Spinal cord (tissue), 9 donors: ENCODE measurements at regions not wholly inside any gene's neighbourhood (a gene's known extent, or its start where the extent isn't known, plus 50 kb on each side); places are given as distances from the start of the nearest gene placed in this dataset.

Experiments used
- DNase-seq, 6 donors: peaks; one replicate each; pipeline versions ENCODE4 v3.0.0 to v3.0.0-alpha.2; 2013 to 2015; ENCODE audit warnings: low spot score in 6 of 6, low read depth in 4 of 6
- H3K27ac ChIP-seq: one replicate; pipeline ENCODE4 v1.5.1; 2013; ENCODE audit warnings: low read depth, low read length, control low read depth
- H3K27me3 ChIP-seq: one replicate; pipeline ENCODE4 v1.6.1; 2013; ENCODE audit warnings: low read length; ENCODE audit not compliant: control insufficient read depth, insufficient read depth
- H3K36me3 ChIP-seq: one replicate; pipeline ENCODE4 v1.6.1; 2013; ENCODE audit warnings: low read length; ENCODE audit not compliant: control insufficient read depth, insufficient read depth
- H3K4me1 ChIP-seq: one replicate; pipeline ENCODE4 v1.6.1; 2013; ENCODE audit warnings: low read length; ENCODE audit not compliant: control insufficient read depth, insufficient read depth
- H3K4me3 ChIP-seq: one replicate; pipeline ENCODE4 v1.5.1; 2013; ENCODE audit warnings: low read depth, low read length, control low read depth
- H3K9me3 ChIP-seq: one replicate; pipeline ENCODE4 v1.6.1; 2013; ENCODE audit warnings: low read length; ENCODE audit not compliant: control insufficient read depth, insufficient read depth
- WGBS: methylation state at CpG from one replicate; pipeline ENCODE4 v1.1.5; 2013; ENCODE audit warnings: missing lambda C conversion rate; ENCODE audit not compliant: insufficient coverage; 5-methylcytosine and 5-hydroxymethylcytosine counted together
- donor health status: healthy.

- DNase-seq = no peak
- Histone ChIP-seq H3K27ac (no peak overlapping the region), H3K4me3 (no peak overlapping the region), H3K27me3 (no peaks in the 10 kb centered on the region), H3K9me3 (no peaks in the 10 kb centered on the region), H3K4me1 (no peaks in the 10 kb centered on the region), H3K36me3 (no peaks in the 10 kb centered on the region)
- WGBS = no CpG with 5 or more reads among the region's 2 CpGs
These were observed 329.7 kb upstream of the TYRP1 start for GRCh38 chr9:12363439-12363838.

GRCh38 chr9:12368569-12368968 lies 324.6 kb upstream of the TYRP1 start:
- Histone ChIP-seq H3K9me3 (no peaks in the 10 kb centered on the region), H3K4me3 (no peak overlapping the region), H3K4me1 (no peaks in the 10 kb centered on the region), H3K27ac (no peak overlapping the region), H3K27me3 (no peaks in the 10 kb centered on the region), H3K36me3 (no peaks in the 10 kb centered on the region)
- WGBS = no CpG with 5 or more reads among the region's 2 CpGs
- no peak for DNase-seq

GRCh38 chr9:12391839-12392509 lies 301.2 kb upstream of the TYRP1 start:
- no peak for DNase-seq
- WGBS = no CpG with 5 or more reads among the region's 2 CpGs
- no peak overlapping the region for H3K27ac ChIP-seq
- H3K9me3 ChIP-seq = no peaks in the 10 kb centered on the region
- H3K4me1 ChIP-seq = no peaks in the 10 kb centered on the region
- H3K4me3 ChIP-seq = no peak overlapping the region
- no peaks in the 10 kb centered on the region for H3K27me3 ChIP-seq
- H3K36me3 ChIP-seq = no peaks in the 10 kb centered on the region

- Histone ChIP-seq H3K27me3 (no peaks in the 10 kb centered on the region), H3K4me1 (no peaks in the 10 kb centered on the region), H3K36me3 (no peaks in the 10 kb centered on the region), H3K4me3 (no peak overlapping the region), H3K9me3 (no peaks in the 10 kb centered on the region), H3K27ac (no peak overlapping the region)
- WGBS = no CpG with 5 or more reads among the region's 1 CpG
- DNase-seq = no peak
These were observed 299.1 kb upstream of the TYRP1 start for GRCh38 chr9:12394105-12394504.

- Histone ChIP-seq H3K4me3 (no peak overlapping the region), H3K27me3 (no peaks in the 10 kb centered on the region), H3K27ac (no peak overlapping the region), H3K36me3 (no peaks in the 10 kb centered on the region), H3K9me3 (no peaks in the 10 kb centered on the region), H3K4me1 (no peaks in the 10 kb centered on the region)
- DNase-seq = no peak
- WGBS = no CpG with 5 or more reads among the region's 2 CpGs
These were observed 289.5 kb upstream of the TYRP1 start for GRCh38 chr9:12403721-12404120.

GRCh38 chr9:12413986-12414385 lies 279.2 kb upstream of the TYRP1 start:
- no CpG with 5 or more reads among the region's 2 CpGs for WGBS
- H3K27ac ChIP-seq = no peak overlapping the region
- H3K36me3 ChIP-seq = no peaks in the 10 kb centered on the region
- DNase-seq = no peak
- H3K4me3 ChIP-seq = no peak overlapping the region
- no peaks in the 10 kb centered on the region for H3K4me1 ChIP-seq
- H3K27me3 ChIP-seq = no peaks in the 10 kb centered on the region
- no peaks in the 10 kb centered on the region for H3K9me3 ChIP-seq

- DNase-seq = no peak
- no peak overlapping the region for H3K27ac ChIP-seq
- no peaks in the 10 kb centered on the region for H3K4me1 ChIP-seq
- no peaks in the 10 kb centered on the region for H3K27me3 ChIP-seq
- WGBS = no CpG with 5 or more reads among the region's 7 CpGs
- no peaks in the 10 kb centered on the region for H3K36me3 ChIP-seq
- no peak overlapping the region for H3K4me3 ChIP-seq
- no peaks in the 10 kb centered on the region for H3K9me3 ChIP-seq
These were observed 278.7 kb upstream of the TYRP1 start for GRCh38 chr9:12414514-12414913.

GRCh38 chr9:12415361-12415760 lies 277.8 kb upstream of the TYRP1 start:
- Histone ChIP-seq H3K36me3 (no peaks in the 10 kb centered on the region), H3K4me1 (no peaks in the 10 kb centered on the region), H3K9me3 (no peaks in the 10 kb centered on the region), H3K4me3 (no peak overlapping the region), H3K27me3 (no peaks in the 10 kb centered on the region), H3K27ac (no peak overlapping the region)
- DNase-seq = no peak
- WGBS = no CpG with 5 or more reads among the region's 2 CpGs

GRCh38 chr9:12416716-12417115 lies 276.5 kb upstream of the TYRP1 start:
- no peak for DNase-seq

GRCh38 chr9:12424243-12424642 lies 268.9 kb upstream of the TYRP1 start:
- no peaks in the 10 kb centered on the region for H3K9me3 ChIP-seq
- no peak overlapping the region for H3K4me3 ChIP-seq
- no peaks in the 10 kb centered on the region for H3K27me3 ChIP-seq
- no peak overlapping the region for H3K27ac ChIP-seq
- no peaks in the 10 kb centered on the region for H3K36me3 ChIP-seq
- DNase-seq = no peak
- 84% methylated on average over 3 of the region's 4 CpGs for WGBS
- no peaks in the 10 kb centered on the region for H3K4me1 ChIP-seq

More at GRCh38 chr9:12416716-12417115, 276.5 kb upstream of the TYRP1 start:
- Histone ChIP-seq H3K36me3 (no peaks in the 10 kb centered on the region), H3K27ac (no peak overlapping the region), H3K9me3 (no peaks in the 10 kb centered on the region), H3K4me3 (no peak overlapping the region), H3K4me1 (no peaks in the 10 kb centered on the region), H3K27me3 (no peaks in the 10 kb centered on the region)
- WGBS = 75% methylated on average over 2 of the region's 2 CpGs
